Heart left ventricle (tissue), 13 donors: ENCODE measurements at regions not wholly inside any gene's neighbourhood (a gene's known extent, or its start where the extent isn't known, plus 50 kb on each side); places are given as distances from the start of the nearest gene placed in this dataset.

Experiments
- CTCF ChIP-seq, 12 donors: fragments of 200-600 bp; sonication (generic) in 4 of 12; IDR thresholded peaks; one replicate each; pipeline versions ENCODE4 v1.5.0 to v1.8.0; 2018 to 2022; ENCODE audit warnings: antibody characterized with exemption in 12 of 12, mild to moderate bottlenecking in 5 of 12
- POLR2A ChIP-seq, 2 donors: fragments of 450-650 bp; IDR thresholded peaks; one replicate each; pipeline ENCODE4 v1.6.1; 2017; ENCODE audit warnings: antibody characterized with exemption in 2 of 2, mild to moderate bottlenecking in 2 of 2, moderate library complexity in 2 of 2
- donor health status: ischemic (EF 13 %, LVEDD 7.1; RV severe dilation, severe dysfunction).
- donor health status: DM: no; HTN: yes; CAD: no.
- donor health status: DM: no; HTN: no; CAD: no.
- donor health status: ischemic (EF 25% LVEDD 6.9; RV normal size, moderate dysfunction).
- donor health status: ischemic (EF 25% LVEDD 5.7; RV mildly dilated, moderate dysfunction).
- donor health status: ischemic (EF 35%, LVEDD 5.7; RV mildly dilated, moderate dysfunction).
- donor health status: nonischemic (EF 11% LVEDD 7.7; RV severe dilation, severe dysfunction).
- donor health status: DM: yes; HTN: yes; CAD: no.
- donor health status: PGD.
- donor health status: ischemic (EF 29% LVEDD 5.4; RV normal size, mild dysfunction).
- donor health status: nonischemic (EF 23%, LVEDD 6.1; RV moderate dilation, normal function).

GRCh38 chr3:117881210-117881609, 1153.4 kb downstream of the IGSF11 start:
- no peak for TF ChIP-seq CTCF (IDR thresholded peaks at IDR 0.05)
- TF ChIP-seq POLR2A (IDR thresholded peaks at IDR 0.05) = no peak
